H1 (cell line): ENCODE measurements at regions not wholly inside any gene's neighbourhood (a gene's known extent, or its start where the extent isn't known, plus 50 kb on each side); places are given as distances from the start of the nearest gene placed in this dataset.

Experiments used
- CTCF ChIA-PET: fragments of 300-600 bp; sonication (Branson Sonifier 250); formaldehyde crosslinking; loops from one replicate; lab custom pipeline; 2021; ENCODE audit not compliant: partially characterized antibody; lab: Charles Lee
- POLR2A ChIA-PET: fragments of 300-600 bp; sonication (Branson Sonifier 250); formaldehyde crosslinking; loops from one replicate; lab custom pipeline; 2021; ENCODE audit warnings: inconsistent platforms; ENCODE audit not compliant: partially characterized antibody; lab: Charles Lee
- DNase-seq, 2 experiments: peaks; one replicate each; pipeline versions ENCODE4 v3.0.0 to v3.0.0-alpha.2; 2010 to 2022; ENCODE audit warnings: low spot score in 2 of 2, low read depth in 1 of 2, mixed read lengths in 1 of 2
- FAIRE-seq: peaks from 2 replicates; lab custom pipeline; 2011; peaks lifted over from hg19 to GRCh38; lab: Jason Lieb, UNC
- H2AFZ ChIP-seq: 2 replicates; pipeline ENCODE4 v1.8.1; 2012; ENCODE audit warnings: low read length, inconsistent platforms
- H2AK5ac ChIP-seq: 2 replicates; pipeline ENCODE4 v1.6.1; 2013; ENCODE audit warnings: low read depth, low read length
- H2BK120ac ChIP-seq: replicated peaks from 2 replicates; pipeline ENCODE3; 2013; ENCODE audit warnings: low read depth, low read length, inconsistent platforms
- H2BK12ac ChIP-seq: 2 replicates; pipeline ENCODE4 v1.6.1; 2013; ENCODE audit warnings: low read depth, low read length
- H2BK15ac ChIP-seq: 2 replicates; pipeline ENCODE4 v1.6.1; 2013; ENCODE audit warnings: low read length
- H2BK20ac ChIP-seq: 2 replicates; pipeline ENCODE4 v1.6.1; 2013; ENCODE audit warnings: low read length
- H2BK5ac ChIP-seq: 2 replicates; pipeline ENCODE4 v1.6.1; 2013; ENCODE audit warnings: low read depth, low read length
- H3K14ac ChIP-seq: 2 replicates; pipeline ENCODE4 v1.6.1; 2013; ENCODE audit warnings: inconsistent platforms; ENCODE audit not compliant: insufficient read length
- H3K18ac ChIP-seq: 2 replicates; pipeline ENCODE4 v1.6.1; 2013; ENCODE audit warnings: low read length; ENCODE audit errors: extremely low read depth
- H3K23ac ChIP-seq: 2 replicates; pipeline ENCODE4 v1.6.1; 2013; ENCODE audit warnings: inconsistent platforms; ENCODE audit not compliant: insufficient read length
- H3K23me2 ChIP-seq: 2 replicates; pipeline ENCODE4 v1.6.1; 2013; ENCODE audit warnings: low read depth, low read length
- H3K27ac ChIP-seq: 2 replicates; pipeline ENCODE4 v1.6.1; 2011; ENCODE audit warnings: low read depth, low read length, inconsistent platforms
- H3K27me3 ChIP-seq, 4 experiments: replicated peaks in 1 of 4; 1 replicate in 1 of 4; 2 replicates in 3 of 4; pipeline versions ENCODE4 v1.6.1 to v1.8.1; 2011 to 2013; ENCODE audit warnings: low read length in 3 of 4, mild to moderate bottlenecking in 3 of 4, inconsistent platforms in 2 of 4, mixed read lengths in 2 of 4, moderate library complexity in 1 of 4; ENCODE audit not compliant: control insufficient read depth in 3 of 4, insufficient read depth in 3 of 4; ENCODE audit errors: extremely low read depth in 1 of 4
- H3K36me3 ChIP-seq, 4 experiments: 2 replicates each; pipeline versions ENCODE4 v1.6.1 to v1.8.1; 2011 to 2013; ENCODE audit warnings: mild to moderate bottlenecking in 4 of 4, low read length in 3 of 4, moderate library complexity in 2 of 4, control low read depth in 1 of 4, inconsistent platforms in 1 of 4; ENCODE audit not compliant: insufficient read depth in 4 of 4, control insufficient read depth in 2 of 4
- H3K4ac ChIP-seq: replicated peaks from 2 replicates; pipeline ENCODE3; 2013; ENCODE audit warnings: low read length, low read depth, mixed read lengths, inconsistent platforms; ENCODE audit not compliant: insufficient read length
- H3K4me1 ChIP-seq, 4 experiments: replicated peaks in 1 of 4; 1 replicate in 1 of 4; 2 replicates in 3 of 4; pipeline versions ENCODE4 v1.6.1 to v1.8.1; 2011 to 2013; ENCODE audit warnings: low read length in 3 of 4, inconsistent platforms in 2 of 4, mixed read lengths in 1 of 4; ENCODE audit not compliant: insufficient read depth in 4 of 4, control insufficient read depth in 3 of 4
- H3K4me2 ChIP-seq, 2 experiments: 2 replicates each; pipeline versions ENCODE4 v1.6.1 to v1.8.1; 2011 to 2013; ENCODE audit warnings: low read depth in 2 of 2, low read length in 2 of 2, control low read depth in 1 of 2, inconsistent platforms in 1 of 2, mild to moderate bottlenecking in 1 of 2; ENCODE audit not compliant: insufficient read depth in 1 of 2
- H3K4me3 ChIP-seq, 4 experiments: fragments of 200-600, 300-600 bp in 1 of 4; sonication (generic), shearing (Covaris generic), sonication (Bioruptor Twin) in 1 of 4; 2 replicates each; pipeline versions ENCODE4 v1.5.1 to v1.8.1; 2011 to 2016; ENCODE audit warnings: low read length in 4 of 4, low read depth in 3 of 4, control low read depth in 2 of 4, inconsistent platforms in 2 of 4, mild to moderate bottlenecking in 2 of 4, mixed read lengths in 1 of 4, moderate library complexity in 1 of 4; ENCODE audit not compliant: insufficient read depth in 2 of 4; ENCODE audit errors: extremely low read depth in 1 of 4
- H3K56ac ChIP-seq: replicated peaks from 2 replicates; pipeline ENCODE3; 2013; ENCODE audit warnings: low read depth, mild to moderate bottlenecking, mixed read lengths, low read length, inconsistent platforms; ENCODE audit not compliant: insufficient read length
- H3K79me1 ChIP-seq: 2 replicates; pipeline ENCODE4 v1.6.1; 2013; ENCODE audit warnings: low read depth, low read length, control low read depth
- H3K79me2 ChIP-seq, 2 experiments: 2 replicates each; pipeline versions ENCODE4 v1.6.1 to v1.8.1; 2012 to 2013; ENCODE audit warnings: low read length in 2 of 2, mild to moderate bottlenecking in 2 of 2, inconsistent platforms in 1 of 2; ENCODE audit not compliant: insufficient read depth in 2 of 2, control insufficient read depth in 1 of 2
- H3K9ac ChIP-seq, 4 experiments: replicated peaks in 1 of 4; 1 replicate in 1 of 4; 2 replicates in 3 of 4; pipeline versions ENCODE4 v1.6.1 to v1.8.1; 2011 to 2013; ENCODE audit warnings: low read depth in 3 of 4, low read length in 3 of 4, control low read depth in 2 of 4, mild to moderate bottlenecking in 2 of 4, moderate library complexity in 2 of 4, inconsistent platforms in 1 of 4; ENCODE audit errors: extremely low read depth in 1 of 4
- H3K9me3 ChIP-seq, 2 experiments: 2 replicates each; pipeline versions ENCODE4 v1.6.1 to v1.8.1; 2012 to 2013; ENCODE audit warnings: mild to moderate bottlenecking in 2 of 2, moderate library complexity in 2 of 2, control low read depth in 1 of 2, inconsistent platforms in 1 of 2, low read depth in 1 of 2, low read length in 1 of 2, mixed read lengths in 1 of 2; ENCODE audit not compliant: insufficient read depth in 2 of 2
- H4K20me1 ChIP-seq, 2 experiments: replicated peaks in 1 of 2; 2 replicates each; pipeline versions ENCODE3 to v1.8.1; 2011 to 2013; ENCODE audit warnings: inconsistent platforms in 2 of 2, low read length in 2 of 2, mild to moderate bottlenecking in 1 of 2; ENCODE audit not compliant: insufficient read depth in 2 of 2, control insufficient read depth in 1 of 2
- H4K5ac ChIP-seq: 2 replicates; pipeline ENCODE4 v1.6.1; 2013; ENCODE audit warnings: low read length, low read depth, mixed read lengths, inconsistent platforms; ENCODE audit not compliant: insufficient read length
- H4K8ac ChIP-seq: 2 replicates; pipeline ENCODE4 v1.8.0; 2013; ENCODE audit warnings: mild to moderate bottlenecking, moderate library complexity, low read length, inconsistent platforms; ENCODE audit not compliant: insufficient read depth; ENCODE audit errors: extremely low read depth
- H4K91ac ChIP-seq: replicated peaks from 2 replicates; pipeline ENCODE3; 2013; ENCODE audit warnings: low read length, mixed read lengths, inconsistent platforms; ENCODE audit not compliant: insufficient read length
- ATF2 ChIP-seq: IDR thresholded peaks from 2 replicates; pipeline ENCODE4 v1.6.1; 2012; ENCODE audit warnings: low read length, inconsistent platforms
- BCL11A ChIP-seq, 2 experiments: IDR thresholded peaks; one replicate each; pipeline ENCODE4 v1.6.1; 2011; ENCODE audit warnings: low read depth in 2 of 2, low read length in 2 of 2, mild to moderate bottlenecking in 2 of 2
- CHD2 ChIP-seq: IDR thresholded peaks from 2 replicates; pipeline ENCODE4 v1.6.1; 2012; ENCODE audit warnings: low read length, improper control_type of control experiment
- CTCF ChIP-seq, 3 experiments: IDR thresholded peaks; 1 replicate in 2 of 3; 2 replicates in 1 of 3; pipeline versions ENCODE4 v1.5.1 to v1.6.1; 2011; ENCODE audit warnings: low read length in 3 of 3, mild to moderate bottlenecking in 3 of 3, inconsistent platforms in 2 of 3, low read depth in 1 of 3, moderate library complexity in 1 of 3; ENCODE audit not compliant: insufficient read depth in 1 of 3; ENCODE audit errors: control extremely low read depth in 1 of 3
- EP300 ChIP-seq, 2 experiments: IDR thresholded peaks; 1 replicate in 1 of 2; 2 replicates in 1 of 2; pipeline ENCODE4 v1.6.1; 2011 to 2012; ENCODE audit warnings: low read depth in 2 of 2, low read length in 2 of 2, mild to moderate bottlenecking in 2 of 2, borderline replicate concordance in 1 of 2, inconsistent platforms in 1 of 2, moderate library complexity in 1 of 2
- JUN ChIP-seq: IDR thresholded peaks from 2 replicates; pipeline ENCODE4 v1.6.1; 2011; ENCODE audit warnings: low read depth, mild to moderate bottlenecking, improper control_type of control experiment, low read length
- POU5F1 ChIP-seq: IDR thresholded peaks from 2 replicates; pipeline ENCODE4 v1.6.1; 2011; ENCODE audit warnings: low read depth, mild to moderate bottlenecking, low read length, moderate library complexity
- RBBP5 ChIP-seq: IDR thresholded peaks from 2 replicates; pipeline ENCODE4 v1.7.1; 2012; ENCODE audit warnings: low read depth, mild to moderate bottlenecking, inconsistent platforms, low read length, moderate library complexity, borderline replicate concordance
- WGBS, 2 experiments: shearing (Covaris generic) in 1 of 2; methylation state at CpG; one replicate each; pipeline versions ENCODE4 v1.1.6 to v1.1.7; 2013 to 2015; ENCODE audit warnings: low lambda C conversion rate in 2 of 2, mixed read lengths in 2 of 2, inconsistent platforms in 1 of 2, low coverage in 1 of 2, missing lambda C conversion rate in 1 of 2; ENCODE audit not compliant: insufficient replicate concordance in 2 of 2, insufficient coverage in 1 of 2, insufficient read length in 1 of 2; ENCODE audit errors: extremely low coverage in 1 of 2, missing lambda C conversion rate in 1 of 2; 5-methylcytosine and 5-hydroxymethylcytosine counted together

DNA sequence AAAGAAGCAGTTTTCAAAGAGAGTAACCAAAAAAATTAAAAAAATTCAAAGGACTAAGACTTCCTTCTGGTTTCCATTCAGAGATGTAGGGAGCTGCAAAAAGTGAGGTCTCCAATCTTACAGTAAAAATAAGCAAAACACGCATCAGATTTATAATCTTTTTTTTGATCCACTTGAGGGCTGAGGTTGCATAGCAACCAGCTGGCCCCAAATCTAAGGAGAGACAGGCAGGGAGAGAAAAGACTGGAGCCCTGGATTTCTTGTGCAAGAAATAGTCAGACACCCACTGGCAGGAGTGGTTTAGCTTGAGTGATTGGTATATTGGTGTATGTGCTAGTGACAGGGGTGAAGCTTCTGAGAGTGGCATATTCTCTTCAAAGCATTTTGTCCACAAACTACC lies 135.9 kb upstream of the FUT9 start:
- ChIA-PET CTCF (no interaction called here), POLR2A (no interaction called here)
- H2AK5ac ChIP-seq: no peak overlapping the region
- no peak overlapping the region for H3K4me2 ChIP-seq
- H3K4ac ChIP-seq: no peak overlapping the region
- no peak for TF ChIP-seq BCL11A (IDR thresholded peaks at IDR 0.05; ENCODE audit: low read depth in 2 of 2, low read length in 2 of 2)
- no peak for TF ChIP-seq CTCF (IDR thresholded peaks at IDR 0.05; ENCODE audit: control extremely low read depth in 1 of 3, insufficient read depth in 1 of 3, low read depth in 1 of 3, low read length in 3 of 3)
- no peak for TF ChIP-seq POU5F1
- TF ChIP-seq RBBP5: no peak
- TF ChIP-seq CHD2: no peak
- TF ChIP-seq ATF2: no peak
- TF ChIP-seq JUN: no peak
- no peak for TF ChIP-seq EP300 (IDR thresholded peaks at IDR 0.05; ENCODE audit: borderline replicate concordance in 1 of 2, low read depth in 2 of 2, low read length in 2 of 2)
- H3K27ac ChIP-seq: no peak overlapping the region
- H4K20me1 ChIP-seq: no peaks in the 10 kb centered on the region
- no peak overlapping the region for H2BK5ac ChIP-seq
- H2BK12ac ChIP-seq: no peak overlapping the region
- H3K18ac ChIP-seq: no peak overlapping the region
- no peak overlapping the region for H2AFZ ChIP-seq
- no peak overlapping the region for H3K56ac ChIP-seq
- WGBS, 2 experiments: 92% methylated on average over 1 of the region's 1 CpG; no CpG with 5 or more reads in 1 of the 2 experiments
- no peaks in the 10 kb centered on the region for H3K4me1 ChIP-seq
- H3K27me3 ChIP-seq: no peaks in the 10 kb centered on the region
- no peaks in the 10 kb centered on the region for H3K79me2 ChIP-seq
- no peaks in the 10 kb centered on the region for H3K9me3 ChIP-seq
- H3K23ac ChIP-seq: no peak overlapping the region
- H3K14ac ChIP-seq: no peak overlapping the region
- no peaks in the 10 kb centered on the region for H3K36me3 ChIP-seq
- FAIRE-seq: no peak
- DNase-seq: no peak
- H4K91ac ChIP-seq: no peak overlapping the region
- no peak overlapping the region for H4K8ac ChIP-seq
- H2BK15ac ChIP-seq: no peak overlapping the region
- H3K79me1 ChIP-seq: no peaks in the 10 kb centered on the region
- no peak overlapping the region for H3K9ac ChIP-seq
- no peak overlapping the region for H4K5ac ChIP-seq
- H3K4me3 ChIP-seq: no peak overlapping the region
- no peak overlapping the region for H2BK20ac ChIP-seq
- H3K23me2 ChIP-seq: no peaks in the 10 kb centered on the region
- no peak overlapping the region for H2BK120ac ChIP-seq
